Subcutaneous abdominal adipose tissue (tissue), 5 donors: ENCODE measurements at regions not wholly inside any gene's neighbourhood (a gene's known extent, or its start where the extent isn't known, plus 50 kb on each side); places are given as distances from the start of the nearest gene placed in this dataset.
A peak's percentile ranks its signal among the peaks of the same experiment; 100 is the strongest.
"Not testable (repeated sequence)": the region's sequence is repeated elsewhere in the genome, so short reads cannot be mapped to it uniquely, and the experiment has no call there.

Experiments
- H3K27ac ChIP-seq: one replicate; pipeline ENCODE4 v1.7.0; 2013; ENCODE audit warnings: low read depth, mild to moderate bottlenecking, inconsistent platforms, low read length, moderate library complexity
- H3K27me3 ChIP-seq, 5 donors: one replicate each; pipeline ENCODE4 v1.7.0; 2013; ENCODE audit warnings: low read length in 5 of 5, inconsistent platforms in 1 of 5; ENCODE audit not compliant: control insufficient read depth in 5 of 5, insufficient read depth in 4 of 5
- H3K36me3 ChIP-seq, 5 donors: one replicate each; pipeline ENCODE4 v1.7.0; 2013; ENCODE audit warnings: low read length in 5 of 5; ENCODE audit not compliant: control insufficient read depth in 5 of 5, insufficient read depth in 5 of 5
- H3K4me1 ChIP-seq, 5 donors: one replicate each; pipeline ENCODE4 v1.7.0; 2013; ENCODE audit warnings: low read length in 5 of 5, mild to moderate bottlenecking in 3 of 5, moderate library complexity in 1 of 5; ENCODE audit not compliant: control insufficient read depth in 5 of 5, insufficient read depth in 5 of 5
- H3K4me3 ChIP-seq, 5 donors: one replicate each; pipeline ENCODE4 v1.7.0; 2013; ENCODE audit warnings: low read length in 5 of 5, low read depth in 1 of 5
- H3K9ac ChIP-seq, 5 donors: one replicate each; pipeline ENCODE4 v1.7.0; 2013; ENCODE audit warnings: low read length in 5 of 5, mild to moderate bottlenecking in 4 of 5, moderate library complexity in 3 of 5
- H3K9me3 ChIP-seq, 5 donors: one replicate each; pipeline ENCODE4 v1.7.0; 2013; ENCODE audit warnings: low read length in 5 of 5; ENCODE audit not compliant: control insufficient read depth in 5 of 5
- donor health status: healthy.
- donor health status: healthy.
- donor health status: healthy.
- donor health status: healthy.
- donor health status: healthy.

DNA sequence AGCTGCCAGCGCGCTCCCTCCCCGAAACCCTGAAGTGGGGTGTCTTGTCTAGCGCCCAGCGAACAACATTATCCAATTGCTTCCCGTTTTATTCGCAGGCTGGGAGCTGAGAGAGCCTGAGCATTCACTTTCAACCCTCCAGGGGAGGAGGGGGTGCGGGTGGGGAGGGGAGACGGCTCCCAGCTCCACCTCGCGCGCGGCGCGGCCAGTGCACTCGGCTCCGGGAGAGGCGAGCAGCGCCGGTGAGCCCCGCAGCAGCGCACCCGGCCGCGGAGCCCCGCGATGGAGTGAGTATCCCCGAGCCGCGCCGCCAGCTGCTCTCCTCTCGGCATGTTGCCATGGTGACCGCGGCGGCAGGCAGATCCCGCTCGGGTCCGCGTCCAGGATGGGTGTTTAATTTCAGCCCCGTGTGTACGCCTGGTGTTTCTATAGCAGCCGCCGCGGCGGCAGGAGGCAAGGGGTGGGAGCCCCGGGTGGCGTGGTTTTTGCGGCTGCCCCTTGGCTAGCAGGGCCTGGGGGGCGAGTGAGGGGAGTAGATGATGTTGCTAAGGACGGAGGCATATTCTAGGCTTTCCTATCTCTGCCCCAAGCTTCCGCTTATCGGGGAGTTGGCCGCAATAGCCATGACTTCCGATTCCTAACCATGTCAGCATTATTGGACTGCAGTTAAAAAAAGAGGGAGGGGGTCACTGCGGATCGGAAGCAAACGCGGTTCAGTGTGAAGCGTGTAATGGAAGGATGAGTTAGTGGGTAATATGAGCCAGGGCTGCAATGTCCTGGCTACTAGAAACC, 139.2 kb upstream of the PALM2AKAP2 start:
- Histone ChIP-seq H3K27me3 (peaks cover 0 to 31% (median 14%) of the 10 kb centered on the region in 5 donors), H3K4me3 (peak overlapping the region; percentile 51 to 71 (median 64)), H3K27ac (no peak overlapping the region), H3K9me3 (peaks cover 0 to 8% (median 4%) of the 10 kb centered on the region in 5 donors), H3K9ac (no peak overlapping the region), H3K36me3 (no peaks in the 10 kb centered on the region), H3K4me1 (peaks cover 0 to 18% (median 17%) of the 10 kb centered on the region in 5 donors)

- Histone ChIP-seq H3K36me3 (no peaks in the 10 kb centered on the region), H3K9ac (no peak overlapping the region), H3K27me3 (peaks cover 0 to 31% (median 14%) of the 10 kb centered on the region in 5 donors), H3K4me3 (peak overlapping the region in 4 of 5 donors; percentile 51 to 71 (median 65)), H3K9me3 (peaks cover 0 to 8% (median 4%) of the 10 kb centered on the region in 5 donors), H3K4me1 (peaks cover 0 to 18% (median 17%) of the 10 kb centered on the region in 5 donors), H3K27ac (no peak overlapping the region)
Measured at GRCh38 chr9:109641372-109641659, 138.7 kb upstream of the PALM2AKAP2 start.

DNA sequence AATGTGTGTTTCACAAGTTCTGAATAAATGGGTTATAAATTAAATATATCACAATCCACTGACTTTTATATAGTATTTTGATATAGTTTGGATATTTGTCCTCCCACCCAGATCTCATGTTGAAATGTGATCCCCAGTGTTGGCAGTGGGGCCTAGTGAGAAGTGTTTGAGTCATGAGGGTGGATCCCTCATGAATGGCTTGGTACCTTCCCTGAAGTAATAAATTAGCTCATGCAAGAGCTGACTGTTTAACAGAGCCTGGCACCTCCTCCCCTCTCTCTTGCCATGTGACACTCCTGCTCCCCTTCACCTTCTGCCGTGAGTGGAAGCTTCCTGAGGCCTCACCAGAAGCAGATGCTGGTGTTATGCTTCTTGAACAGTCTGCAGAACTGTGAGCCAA, 127.9 kb upstream of the PALM2AKAP2 start:
- Histone ChIP-seq H3K9ac (no peak overlapping the region), H3K27ac (no peak overlapping the region), H3K4me3 (no peak overlapping the region), H3K36me3 (no peaks in the 10 kb centered on the region), H3K4me1 (no peaks in the 10 kb centered on the region), H3K9me3 (no peaks in the 10 kb centered on the region), H3K27me3 (no peaks in the 10 kb centered on the region)

DNA sequence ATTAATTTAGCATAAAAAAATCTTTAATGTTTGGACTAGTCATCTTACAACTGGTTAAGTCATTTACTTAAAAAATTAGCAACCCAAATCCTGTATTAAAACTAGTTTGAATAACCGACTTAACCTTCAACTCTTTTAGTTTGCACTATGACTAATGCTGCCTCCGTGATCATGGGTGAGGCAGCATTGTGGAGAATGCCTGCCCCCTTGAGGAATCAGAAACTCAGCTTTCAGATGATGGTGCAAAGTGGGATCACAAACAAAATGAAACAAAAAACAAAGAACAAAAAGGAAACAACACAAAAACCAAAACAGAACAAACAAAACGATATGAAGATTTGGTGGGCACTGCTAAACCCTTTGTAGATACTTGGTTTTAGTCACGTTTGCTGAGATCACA, 127.0 kb upstream of the PALM2AKAP2 start:
- H3K9ac ChIP-seq, result no peak overlapping the region
- no peaks in the 10 kb centered on the region for H3K4me1 ChIP-seq
- no peaks in the 10 kb centered on the region for H3K9me3 ChIP-seq
- no peak overlapping the region for H3K4me3 ChIP-seq
- no peak overlapping the region for H3K27ac ChIP-seq
- H3K27me3 ChIP-seq, result no peaks in the 10 kb centered on the region
- H3K36me3 ChIP-seq, result no peaks in the 10 kb centered on the region

- H3K4me3 ChIP-seq, result no peak overlapping the region
Measured at GRCh38 chr9:109653470-109653869, 126.5 kb upstream of the PALM2AKAP2 start.

GRCh38 chr9:109663978-109664377, 116.0 kb upstream of the PALM2AKAP2 start:
- H3K9ac ChIP-seq, H3K27ac ChIP-seq, H3K27me3 ChIP-seq, H3K4me3 ChIP-seq, H3K9me3 ChIP-seq, H3K36me3 ChIP-seq, H3K4me1 ChIP-seq: not testable (repeated sequence)

More at GRCh38 chr9:109653470-109653869, 126.5 kb upstream of the PALM2AKAP2 start:
- Histone ChIP-seq H3K27ac (no peak overlapping the region), H3K4me1 (no peaks in the 10 kb centered on the region), H3K36me3 (no peaks in the 10 kb centered on the region), H3K27me3 (no peaks in the 10 kb centered on the region), H3K9ac (no peak overlapping the region), H3K9me3 (no peaks in the 10 kb centered on the region)

GRCh38 chr9:109665736-109666135, 114.3 kb upstream of the PALM2AKAP2 start:
- H3K9me3 ChIP-seq, H3K27me3 ChIP-seq, H3K4me3 ChIP-seq, H3K27ac ChIP-seq, H3K36me3 ChIP-seq, H3K4me1 ChIP-seq, H3K9ac ChIP-seq: not testable (repeated sequence)

GRCh38 chr9:109681301-109681700, 98.7 kb upstream of the PALM2AKAP2 start:
- H3K4me3 ChIP-seq, result no peak overlapping the region
- H3K9ac ChIP-seq, result no peak overlapping the region
- no peaks in the 10 kb centered on the region for H3K36me3 ChIP-seq
- H3K27ac ChIP-seq, result no peak overlapping the region
- H3K9me3 ChIP-seq, result peaks cover 0 to 3% (median 0%) of the 10 kb centered on the region in 5 donors
- H3K4me1 ChIP-seq, result no peaks in the 10 kb centered on the region
- H3K27me3 ChIP-seq, result no peaks in the 10 kb centered on the region

DNA sequence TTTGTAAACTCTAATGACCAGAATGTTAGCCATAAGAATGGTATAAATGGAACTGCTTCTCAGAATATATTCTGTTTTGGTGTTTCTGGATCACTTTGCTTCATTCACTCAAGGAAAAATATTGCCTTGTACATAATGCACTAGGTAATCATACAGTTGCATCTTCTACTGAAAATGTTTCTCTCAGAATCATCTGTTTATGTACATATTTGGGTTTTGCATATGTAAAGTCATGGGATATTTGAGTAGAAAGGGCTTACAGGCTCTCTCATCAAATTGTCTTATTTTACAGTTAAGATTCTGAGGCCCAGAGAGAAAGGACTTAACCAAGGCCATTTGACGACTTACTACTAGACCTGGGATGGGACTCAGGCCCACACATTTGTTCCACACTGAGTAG, 97.8 kb upstream of the PALM2AKAP2 start:
- Histone ChIP-seq H3K9me3 (peaks cover 0 to 4% (median 0%) of the 10 kb centered on the region in 5 donors), H3K4me3 (no peak overlapping the region), H3K9ac (no peak overlapping the region), H3K27me3 (no peaks in the 10 kb centered on the region), H3K4me1 (no peaks in the 10 kb centered on the region), H3K27ac (no peak overlapping the region), H3K36me3 (no peaks in the 10 kb centered on the region)

GRCh38 chr9:109683521-109683920, 96.5 kb upstream of the PALM2AKAP2 start:
- Histone ChIP-seq H3K9ac (no peak overlapping the region), H3K4me1 (no peaks in the 10 kb centered on the region), H3K27me3 (no peaks in the 10 kb centered on the region), H3K27ac (no peak overlapping the region), H3K9me3 (peaks cover 0 to 4% (median 0%) of the 10 kb centered on the region in 5 donors), H3K4me3 (no peak overlapping the region), H3K36me3 (no peaks in the 10 kb centered on the region)
